ENCODE measurements at regions not wholly inside any gene's neighbourhood (a gene's known extent, or its start where the extent isn't known, plus 50 kb on each side); places are given as distances from the start of the nearest gene placed in this dataset.

DNA sequence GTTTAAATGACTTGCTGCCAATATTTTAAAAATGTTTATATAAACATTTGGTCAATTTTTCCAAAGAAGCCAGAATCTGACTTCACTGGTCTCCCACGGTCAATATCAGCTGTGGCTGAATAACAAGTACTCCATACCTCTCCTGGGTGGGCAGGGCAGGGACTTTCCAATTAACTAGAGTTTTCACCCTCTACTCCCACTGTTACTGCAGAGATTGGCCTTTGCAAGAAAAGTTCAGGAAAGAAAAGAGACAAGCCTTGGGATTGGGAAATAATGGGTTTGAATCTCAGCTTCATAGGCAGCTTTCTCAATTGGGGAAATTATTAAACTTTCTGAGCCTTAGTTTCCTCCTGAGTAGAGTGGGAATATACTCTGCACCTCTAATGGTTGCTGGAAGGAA is 236.9 kb downstream of the PRL start:
- no peaks in the 10 kb centered on the region for H3K9me3 ChIP-seq (ENCODE audit: control insufficient read depth, insufficient read depth, low read length)
- H3K4me1 ChIP-seq (ENCODE audit: control insufficient read depth, insufficient read depth, low read length), result no peaks in the 10 kb centered on the region
- H3K27me3 ChIP-seq (ENCODE audit: control insufficient read depth, insufficient read depth, low read length), result no peaks in the 10 kb centered on the region
- H3K36me3 ChIP-seq (ENCODE audit: control insufficient read depth, insufficient read depth, low read length), result peaks cover 10% of the 10 kb centered on the region
- no peak overlapping the region for H3K4me3 ChIP-seq (ENCODE audit: low read depth, low read length)
- H3K9ac ChIP-seq (ENCODE audit: low read depth, low read length), result no peak overlapping the region

DNA sequence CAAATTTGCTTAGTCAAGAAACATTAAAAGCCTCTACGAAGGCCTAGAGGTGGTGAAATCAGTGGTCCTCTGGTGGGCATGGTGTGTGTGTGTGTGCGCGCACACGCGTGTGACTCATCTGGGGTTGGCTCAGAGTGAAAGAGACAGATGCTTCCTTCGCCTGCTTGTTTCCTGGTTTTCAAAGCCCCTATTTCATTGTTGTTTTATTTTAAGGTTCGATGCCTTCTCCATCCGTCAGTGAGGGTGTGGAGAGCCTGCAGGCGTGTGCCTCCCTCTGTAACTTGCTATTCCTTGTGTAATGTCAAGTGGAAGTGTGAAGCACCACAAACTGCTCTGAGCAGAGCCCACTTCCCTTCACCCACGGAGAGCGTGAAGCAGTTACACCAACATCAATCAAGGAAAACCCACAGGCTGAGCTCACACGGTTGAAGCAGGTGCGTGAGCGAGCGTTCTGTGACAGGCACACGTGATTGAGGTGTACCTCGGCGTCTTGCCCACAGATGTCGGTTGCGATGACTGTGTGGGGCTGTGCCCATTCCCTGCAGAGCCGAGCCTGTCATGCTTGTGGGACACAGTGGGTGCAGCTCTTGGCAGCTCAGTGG is 233.9 kb downstream of the PRL start:
- H3K4me3 ChIP-seq (ENCODE audit: low read depth, low read length), result no peak overlapping the region
- H3K36me3 ChIP-seq (ENCODE audit: control insufficient read depth, insufficient read depth, low read length), result peaks cover 4% of the 10 kb centered on the region
- no peaks in the 10 kb centered on the region for H3K4me1 ChIP-seq (ENCODE audit: control insufficient read depth, insufficient read depth, low read length)
- no peaks in the 10 kb centered on the region for H3K9me3 ChIP-seq (ENCODE audit: control insufficient read depth, insufficient read depth, low read length)
- H3K9ac ChIP-seq (ENCODE audit: low read depth, low read length), result no peak overlapping the region
- no peaks in the 10 kb centered on the region for H3K27me3 ChIP-seq (ENCODE audit: control insufficient read depth, insufficient read depth, low read length)

DNA sequence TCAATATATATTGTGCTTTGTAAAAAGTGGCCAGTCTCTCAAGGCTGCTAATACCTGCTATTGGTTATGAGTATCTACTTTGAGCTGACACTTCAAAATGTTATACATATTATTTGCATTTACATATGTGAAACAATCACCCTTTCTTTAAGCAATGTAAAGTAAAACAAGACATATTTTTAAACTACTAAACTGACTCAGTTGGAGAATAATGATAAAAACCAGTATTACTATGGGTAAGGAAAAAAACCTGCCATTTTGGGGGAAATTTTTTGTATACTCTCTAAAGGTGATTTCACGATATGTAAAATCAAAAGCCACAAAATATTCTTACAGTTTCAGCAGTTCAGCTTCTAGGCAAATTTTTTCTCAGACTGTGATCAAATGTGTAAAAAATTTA is 232.3 kb downstream of the PRL start:
- no peak overlapping the region for H3K4me3 ChIP-seq (ENCODE audit: low read depth, low read length)
- peaks cover 4% of the 10 kb centered on the region for H3K36me3 ChIP-seq (ENCODE audit: control insufficient read depth, insufficient read depth, low read length)
- no peaks in the 10 kb centered on the region for H3K27me3 ChIP-seq (ENCODE audit: control insufficient read depth, insufficient read depth, low read length)
- no peaks in the 10 kb centered on the region for H3K4me1 ChIP-seq (ENCODE audit: control insufficient read depth, insufficient read depth, low read length)
- no peak overlapping the region for H3K9ac ChIP-seq (ENCODE audit: low read depth, low read length)
- H3K9me3 ChIP-seq (ENCODE audit: control insufficient read depth, insufficient read depth, low read length), result no peaks in the 10 kb centered on the region

DNA sequence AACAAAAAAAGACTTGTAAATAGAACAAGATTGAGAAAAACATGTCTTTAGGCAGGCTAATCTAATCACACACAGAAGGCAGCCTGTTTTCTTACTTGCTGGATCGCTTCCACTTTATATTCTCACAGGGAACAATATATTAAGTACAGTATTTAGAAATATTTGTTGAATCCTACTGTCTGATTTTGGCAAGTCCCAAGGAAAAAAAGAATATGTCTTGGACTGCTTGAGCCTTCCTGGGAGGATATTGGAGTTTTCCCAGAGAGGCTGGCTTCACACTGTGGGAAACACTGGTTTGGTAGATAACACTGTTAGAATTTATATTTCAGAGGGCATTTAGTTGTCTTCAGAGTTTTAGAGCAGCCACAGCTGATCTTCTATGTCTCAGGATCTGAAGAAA is 229.7 kb downstream of the PRL start:
- Histone ChIP-seq H3K36me3 (ENCODE audit: control insufficient read depth, insufficient read depth, low read length) (peaks cover 4% of the 10 kb centered on the region), H3K9me3 (ENCODE audit: control insufficient read depth, insufficient read depth, low read length) (no peaks in the 10 kb centered on the region), H3K27me3 (ENCODE audit: control insufficient read depth, insufficient read depth, low read length) (no peaks in the 10 kb centered on the region), H3K4me1 (ENCODE audit: control insufficient read depth, insufficient read depth, low read length) (no peaks in the 10 kb centered on the region), H3K4me3 (ENCODE audit: low read depth, low read length) (no peak overlapping the region), H3K9ac (ENCODE audit: low read depth, low read length) (no peak overlapping the region)

DNA sequence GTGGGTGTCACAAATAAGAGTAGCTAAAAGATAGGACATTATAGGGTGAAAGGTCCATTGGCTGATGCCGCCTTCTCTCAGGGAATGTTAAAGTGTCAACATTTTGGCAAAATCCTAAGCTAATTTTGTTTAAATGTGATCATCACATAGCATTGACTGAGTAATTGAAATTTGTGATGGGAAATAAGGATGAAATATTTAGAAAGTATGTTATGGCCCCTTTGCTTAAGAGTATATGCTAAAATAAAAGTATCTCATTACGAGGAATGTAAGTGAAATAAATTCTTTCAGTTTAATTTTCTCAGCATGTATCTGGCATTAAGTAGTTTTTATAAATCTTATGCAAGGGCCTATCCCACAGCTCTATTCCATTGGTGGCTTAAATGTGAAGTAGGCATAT is 229.2 kb downstream of the PRL start:
- Histone ChIP-seq H3K9ac (ENCODE audit: low read depth, low read length) (no peak overlapping the region), H3K36me3 (ENCODE audit: control insufficient read depth, insufficient read depth, low read length) (peaks cover 4% of the 10 kb centered on the region), H3K27me3 (ENCODE audit: control insufficient read depth, insufficient read depth, low read length) (no peaks in the 10 kb centered on the region), H3K4me1 (ENCODE audit: control insufficient read depth, insufficient read depth, low read length) (no peaks in the 10 kb centered on the region), H3K4me3 (ENCODE audit: low read depth, low read length) (no peak overlapping the region), H3K9me3 (ENCODE audit: control insufficient read depth, insufficient read depth, low read length) (no peaks in the 10 kb centered on the region)

DNA sequence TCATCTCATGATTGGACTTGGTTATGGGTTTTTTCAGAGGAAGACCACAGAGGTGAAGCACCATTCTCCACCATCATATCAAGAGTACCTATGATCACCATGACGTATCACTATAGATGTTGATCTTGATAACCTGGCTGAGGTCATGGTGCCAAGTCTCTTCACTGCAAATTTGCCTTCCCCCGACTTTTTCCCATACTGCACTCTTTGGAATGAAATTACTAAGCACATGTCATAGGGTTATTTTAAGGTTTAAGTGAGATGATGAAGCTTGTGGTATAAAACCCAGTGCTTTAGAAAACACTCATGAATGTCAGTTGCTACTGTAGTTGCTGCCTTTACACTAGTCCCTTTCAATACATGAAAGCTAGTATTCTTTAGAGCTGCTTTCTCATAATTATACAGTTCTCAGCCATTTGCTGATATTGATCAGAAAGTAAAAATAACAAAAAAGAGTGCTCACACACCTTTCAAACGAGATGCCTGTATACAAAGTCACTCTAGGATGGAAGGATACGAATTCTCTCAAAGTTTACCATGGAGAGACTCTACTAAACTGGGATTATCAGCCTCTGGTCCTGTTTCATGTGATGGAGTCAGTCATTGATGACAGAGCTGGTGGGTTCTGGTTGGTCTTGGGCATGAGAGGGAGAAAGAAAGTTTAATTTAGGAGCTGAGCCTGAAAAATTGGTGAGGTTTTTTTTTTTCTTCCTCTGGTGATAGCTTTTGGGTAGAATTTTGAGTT is 228.1 kb downstream of the PRL start:
- no peak overlapping the region for H3K9ac ChIP-seq (ENCODE audit: low read depth, low read length)
- no peaks in the 10 kb centered on the region for H3K4me1 ChIP-seq (ENCODE audit: control insufficient read depth, insufficient read depth, low read length)
- H3K4me3 ChIP-seq (ENCODE audit: low read depth, low read length), result no peak overlapping the region
- H3K36me3 ChIP-seq (ENCODE audit: control insufficient read depth, insufficient read depth, low read length), result no peaks in the 10 kb centered on the region
- H3K27me3 ChIP-seq (ENCODE audit: control insufficient read depth, insufficient read depth, low read length), result no peaks in the 10 kb centered on the region
- H3K9me3 ChIP-seq (ENCODE audit: control insufficient read depth, insufficient read depth, low read length), result no peaks in the 10 kb centered on the region

DNA sequence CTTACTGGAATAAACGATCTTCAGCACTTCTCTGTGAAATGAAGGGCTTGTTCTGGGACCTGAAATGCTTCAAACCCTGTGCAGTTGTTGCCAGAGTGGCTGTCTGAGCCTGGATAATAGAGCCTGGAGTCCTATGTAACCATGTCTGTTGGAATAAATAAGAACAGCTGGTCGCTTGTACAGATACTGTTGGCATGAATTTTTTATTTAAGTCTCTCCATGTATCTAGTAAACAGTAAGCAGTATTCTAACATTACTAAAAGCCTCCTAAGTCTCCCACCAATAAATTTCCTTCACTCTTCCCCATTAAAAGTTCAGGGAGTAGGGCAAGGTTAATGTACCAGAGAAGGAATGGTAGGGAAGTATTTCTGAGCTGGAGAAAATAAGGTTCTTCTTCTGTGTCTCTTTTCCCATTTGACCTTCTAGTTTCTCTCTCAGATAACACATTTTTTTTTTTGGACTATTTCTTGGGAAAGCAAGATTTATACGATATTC is 227.5 kb downstream of the PRL start:
- no peaks in the 10 kb centered on the region for H3K36me3 ChIP-seq (ENCODE audit: control insufficient read depth, insufficient read depth, low read length)
- H3K4me1 ChIP-seq (ENCODE audit: control insufficient read depth, insufficient read depth, low read length), result no peaks in the 10 kb centered on the region
- no peak overlapping the region for H3K4me3 ChIP-seq (ENCODE audit: low read depth, low read length)
- no peaks in the 10 kb centered on the region for H3K27me3 ChIP-seq (ENCODE audit: control insufficient read depth, insufficient read depth, low read length)
- H3K9ac ChIP-seq (ENCODE audit: low read depth, low read length), result no peak overlapping the region
- no peaks in the 10 kb centered on the region for H3K9me3 ChIP-seq (ENCODE audit: control insufficient read depth, insufficient read depth, low read length)

DNA sequence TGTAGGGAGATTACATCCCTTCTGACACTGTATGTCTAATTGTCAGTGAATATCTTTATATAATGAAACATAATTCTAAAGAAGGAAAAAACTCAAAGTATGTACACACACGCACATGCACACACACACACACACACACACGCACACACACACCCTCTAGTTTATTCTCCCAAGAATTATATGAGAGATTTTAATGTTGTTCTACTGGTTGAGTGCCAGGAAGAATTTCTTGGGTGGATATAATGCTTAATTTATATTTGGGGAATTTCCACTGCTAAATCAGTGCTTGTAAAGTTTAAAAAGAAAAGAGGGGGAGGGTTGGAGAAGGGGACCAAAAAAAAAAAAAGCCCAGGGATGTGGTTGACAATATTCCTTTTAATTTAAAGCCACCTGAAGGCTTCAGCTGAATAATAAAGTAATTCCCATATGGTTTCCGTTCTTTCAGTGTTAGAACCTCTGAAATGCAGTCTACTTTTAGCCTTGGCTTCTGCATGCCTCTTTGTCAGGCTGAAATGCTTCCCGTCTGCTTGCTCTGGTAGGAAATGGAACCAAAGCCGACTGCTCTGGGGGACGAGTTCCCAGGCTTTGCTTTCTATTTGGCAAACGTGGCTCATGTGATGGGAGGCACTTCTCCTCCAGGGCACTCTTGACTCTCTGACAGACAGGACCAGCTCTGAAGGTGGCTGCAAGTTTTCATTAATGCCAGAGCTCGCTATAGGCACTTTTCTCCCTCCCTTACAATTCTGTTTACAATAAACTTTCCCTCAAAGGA is 225.4 kb downstream of the PRL start:
- no peak overlapping the region for H3K9ac ChIP-seq (ENCODE audit: low read depth, low read length)
- H3K9me3 ChIP-seq (ENCODE audit: control insufficient read depth, insufficient read depth, low read length), result no peaks in the 10 kb centered on the region
- H3K36me3 ChIP-seq (ENCODE audit: control insufficient read depth, insufficient read depth, low read length), result no peaks in the 10 kb centered on the region
- H3K4me3 ChIP-seq (ENCODE audit: low read depth, low read length), result no peak overlapping the region
- no peaks in the 10 kb centered on the region for H3K4me1 ChIP-seq (ENCODE audit: control insufficient read depth, insufficient read depth, low read length)
- no peaks in the 10 kb centered on the region for H3K27me3 ChIP-seq (ENCODE audit: control insufficient read depth, insufficient read depth, low read length)

DNA sequence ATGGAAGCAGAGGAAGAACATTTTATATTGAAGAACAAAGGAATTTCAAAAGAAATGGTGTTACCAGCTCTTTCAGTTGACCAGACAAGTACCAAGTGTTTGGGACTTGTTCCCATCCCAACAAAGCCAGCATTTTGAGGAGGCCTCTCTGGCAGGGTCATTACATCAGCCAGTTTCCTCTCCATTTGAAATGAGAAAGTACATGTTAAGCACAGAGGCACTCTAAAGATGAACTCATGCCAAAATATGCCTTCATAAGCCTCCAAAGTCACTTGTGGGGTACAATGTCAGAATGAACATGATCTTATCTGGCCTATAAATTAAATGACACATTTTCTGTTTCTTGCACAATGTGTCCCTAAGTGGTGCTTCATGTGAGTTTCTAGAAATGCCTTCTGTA is 223.9 kb downstream of the PRL start:
- Histone ChIP-seq H3K4me3 (ENCODE audit: low read depth, low read length) (no peak overlapping the region), H3K4me1 (ENCODE audit: control insufficient read depth, insufficient read depth, low read length) (no peaks in the 10 kb centered on the region), H3K27me3 (ENCODE audit: control insufficient read depth, insufficient read depth, low read length) (no peaks in the 10 kb centered on the region), H3K9ac (ENCODE audit: low read depth, low read length) (no peak overlapping the region), H3K36me3 (ENCODE audit: control insufficient read depth, insufficient read depth, low read length) (no peaks in the 10 kb centered on the region), H3K9me3 (ENCODE audit: control insufficient read depth, insufficient read depth, low read length) (no peaks in the 10 kb centered on the region)

DNA sequence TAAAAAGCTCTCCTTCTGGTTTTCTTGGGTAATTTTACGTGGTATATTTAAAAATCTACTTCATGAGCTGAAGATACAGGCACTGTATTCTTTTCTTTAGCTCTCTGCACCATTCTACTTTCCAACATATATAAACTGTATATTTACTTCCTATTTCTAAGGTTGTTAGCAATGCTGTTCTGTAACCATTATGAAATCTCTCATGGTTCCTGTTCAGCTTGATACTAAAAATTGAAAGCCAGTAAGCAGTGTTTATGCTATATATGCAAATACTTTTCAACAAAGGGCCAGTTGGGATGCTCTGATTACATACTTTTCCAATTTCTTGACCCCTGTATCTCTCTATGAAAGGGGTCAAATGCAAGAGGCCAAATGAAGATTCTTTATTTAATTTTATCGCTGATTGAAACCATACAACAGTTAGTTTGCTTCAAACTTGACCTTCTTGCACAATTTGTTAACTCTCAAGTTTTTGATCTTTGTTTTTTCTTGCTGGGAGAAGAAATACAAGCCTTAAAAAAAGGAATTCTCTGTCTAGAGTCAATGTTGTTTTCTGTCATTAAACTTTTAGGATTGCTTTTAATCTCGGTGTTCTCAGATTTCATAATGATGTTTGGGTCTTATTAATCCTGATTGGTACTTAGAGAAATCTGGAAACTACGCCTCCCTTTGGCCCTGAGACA is 223.2 kb downstream of the PRL start:
- Histone ChIP-seq H3K4me3 (ENCODE audit: low read depth, low read length) (no peak overlapping the region), H3K9ac (ENCODE audit: low read depth, low read length) (no peak overlapping the region), H3K27me3 (ENCODE audit: control insufficient read depth, insufficient read depth, low read length) (no peaks in the 10 kb centered on the region), H3K9me3 (ENCODE audit: control insufficient read depth, insufficient read depth, low read length) (no peaks in the 10 kb centered on the region), H3K4me1 (ENCODE audit: control insufficient read depth, insufficient read depth, low read length) (peaks cover 4% of the 10 kb centered on the region), H3K36me3 (ENCODE audit: control insufficient read depth, insufficient read depth, low read length) (no peaks in the 10 kb centered on the region)

DNA sequence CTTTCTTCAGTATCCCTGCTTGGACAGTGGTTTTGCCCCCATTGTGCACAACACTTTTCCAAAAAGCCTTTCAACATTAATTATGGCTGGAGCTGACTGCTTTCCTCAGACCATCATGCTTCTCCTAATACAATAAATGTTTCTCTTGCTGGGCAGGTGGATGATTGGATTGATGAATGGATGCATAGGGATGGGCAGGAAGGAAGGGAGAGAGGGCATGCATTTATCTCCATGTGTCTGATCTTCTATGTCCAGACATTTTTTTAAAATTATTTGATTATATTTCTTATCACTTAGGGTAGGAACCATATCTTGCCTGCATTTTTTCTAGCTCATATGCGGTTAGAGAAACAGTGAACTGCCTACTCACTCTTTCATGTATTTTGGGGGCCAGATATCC is 218.5 kb downstream of the PRL start:
- Histone ChIP-seq H3K4me1 (ENCODE audit: control insufficient read depth, insufficient read depth, low read length) (peaks cover 5% of the 10 kb centered on the region), H3K9ac (ENCODE audit: low read depth, low read length) (no peak overlapping the region), H3K4me3 (ENCODE audit: low read depth, low read length) (no peak overlapping the region), H3K36me3 (ENCODE audit: control insufficient read depth, insufficient read depth, low read length) (no peaks in the 10 kb centered on the region), H3K27me3 (ENCODE audit: control insufficient read depth, insufficient read depth, low read length) (no peaks in the 10 kb centered on the region), H3K9me3 (ENCODE audit: control insufficient read depth, insufficient read depth, low read length) (no peaks in the 10 kb centered on the region)

Data from iPS-15b (cell line).